ENCODE measurements at regions not wholly inside any gene's neighbourhood (a gene's known extent, or its start where the extent isn't known, plus 50 kb on each side); places are given as distances from the start of the nearest gene placed in this dataset.

DNA sequence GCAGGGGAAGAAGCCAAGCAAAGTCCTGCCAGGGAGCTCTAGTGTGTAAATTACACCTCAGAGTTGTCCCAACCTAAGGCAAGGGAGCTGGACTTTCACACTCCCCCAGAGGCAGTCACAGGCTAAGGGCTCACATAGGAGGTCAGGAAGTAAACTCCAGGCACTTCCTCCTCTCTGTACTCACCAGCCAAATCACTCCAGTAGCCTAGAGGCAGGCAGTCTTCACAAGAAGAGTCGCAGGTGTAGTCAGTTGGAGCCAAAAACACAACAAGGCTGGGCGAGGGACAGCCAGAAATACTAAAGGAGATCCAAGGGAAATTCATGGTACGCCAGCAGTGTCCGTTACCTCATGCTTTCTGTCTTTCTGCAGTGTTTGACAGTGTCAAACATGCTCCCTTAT is 205.0 kb downstream of the C1D start:
- POLR2A ChIA-PET: no interaction called here
- FAIRE-seq (no peak), ATAC-seq (0 out of 6 replicates have a peak, but pooled peaks of 1 of the 2 experiments have one; percentile 22)

DNA sequence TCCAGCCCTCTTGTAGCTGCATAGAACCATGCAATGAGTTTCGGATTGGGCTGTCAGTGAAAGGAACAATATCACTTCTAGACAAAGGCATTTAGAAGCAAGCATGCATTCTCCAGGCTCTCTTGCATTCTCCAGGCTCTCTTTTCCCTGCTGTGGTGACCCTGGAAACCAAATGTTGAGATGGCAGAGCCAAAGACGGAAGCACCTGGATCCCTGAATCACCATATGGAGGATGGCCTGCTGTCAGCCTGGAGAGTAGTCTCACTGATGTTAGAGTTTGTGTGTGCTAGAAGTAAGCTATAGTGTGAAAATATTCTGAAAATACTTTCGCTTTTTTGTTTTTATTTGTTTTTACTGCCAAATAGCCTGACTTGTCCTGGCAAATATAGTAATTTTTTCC is 203.9 kb downstream of the C1D start:
- no peak for TF ChIP-seq HOXB5 (CRISPR knock-in tag; IDR thresholded peaks at IDR 0.05)
- no peak for TF ChIP-seq HOXA7 (CRISPR knock-in tag; IDR thresholded peaks at IDR 0.05)
- TF ChIP-seq CEBPB (IDR thresholded peaks at IDR 0.05): no peak
- no peak for TF ChIP-seq MYC (IDR thresholded peaks at IDR 0.05; ENCODE audit: borderline replicate concordance, low read length)
- no peak for TF ChIP-seq NFE2L2 (conservative IDR thresholded peaks at IDR 0.05; ENCODE audit: low read length)
- no peak for TF ChIP-seq HDAC2 (IDR thresholded peaks at IDR 0.05)
- TF ChIP-seq CHD2 (IDR thresholded peaks at IDR 0.05; ENCODE audit: low read length, partially characterized antibody): no peak
- no peak for TF ChIP-seq KDM5A (IDR thresholded peaks at IDR 0.05)
- TF ChIP-seq RAD21 (conservative IDR thresholded peaks at IDR 0.05 in 1 of 2, IDR thresholded peaks at IDR 0.05 in 1 of 2): no peak
- ATAC-seq: no peak
- POLR2A ChIA-PET: no interaction called here
- CTCF ChIA-PET: interaction anchor here (0.5 to 2.9 kb wide), 3 partner anchors 10 to 45 kb away, joined by 3 to 11 read pairs (median 9); no protein-coding TSS in a partner anchor
- no peak overlapping the region for H3K27ac ChIP-seq
- no peak for DNase-seq (ENCODE audit: low read depth in 1 of 2, low spot score in 1 of 2)
- no peaks in the 10 kb centered on the region for H3K9me3 ChIP-seq
- 22% methylated on average over 3 of the region's 3 CpGs for WGBS (ENCODE audit: missing lambda C conversion rate)
- no peaks in the 10 kb centered on the region for H3K4me1 ChIP-seq
- no peak for FAIRE-seq
- no peak overlapping the region for H3K4me2 ChIP-seq
- H3K4me3 ChIP-seq: no peak overlapping the region

More for the DNA sequence above, 205.0 kb downstream of the C1D start:
- Histone ChIP-seq H3K4me2 (no peak overlapping the region), H3K4me3 (no peak overlapping the region), H3K4me1 (no peaks in the 10 kb centered on the region), H3K27ac (no peak overlapping the region), H3K9me3 (no peaks in the 10 kb centered on the region)
- WGBS (ENCODE audit: missing lambda C conversion rate): 20% methylated on average over 4 of the region's 4 CpGs
- no peak for DNase-seq (ENCODE audit: low read depth in 1 of 2, low spot score in 1 of 2)
- CTCF ChIA-PET: interaction anchor here (0.9 to 1.4 kb wide), 2 partner anchors 12 to 18 kb away, joined by 3 to 6 read pairs; no protein-coding TSS in a partner anchor
- TF ChIP-seq CEBPB (IDR thresholded peaks at IDR 0.05) (no peak), GATA3 (IDR thresholded peaks at IDR 0.05; ENCODE audit: borderline replicate concordance) (no peak), RARB (CRISPR knock-in tag; IDR thresholded peaks at IDR 0.05) (no peak), CBX2 (IDR thresholded peaks at IDR 0.05; ENCODE audit: borderline replicate concordance, low read depth) (no peak)
- TF ChIP-seq, protein P1, sequence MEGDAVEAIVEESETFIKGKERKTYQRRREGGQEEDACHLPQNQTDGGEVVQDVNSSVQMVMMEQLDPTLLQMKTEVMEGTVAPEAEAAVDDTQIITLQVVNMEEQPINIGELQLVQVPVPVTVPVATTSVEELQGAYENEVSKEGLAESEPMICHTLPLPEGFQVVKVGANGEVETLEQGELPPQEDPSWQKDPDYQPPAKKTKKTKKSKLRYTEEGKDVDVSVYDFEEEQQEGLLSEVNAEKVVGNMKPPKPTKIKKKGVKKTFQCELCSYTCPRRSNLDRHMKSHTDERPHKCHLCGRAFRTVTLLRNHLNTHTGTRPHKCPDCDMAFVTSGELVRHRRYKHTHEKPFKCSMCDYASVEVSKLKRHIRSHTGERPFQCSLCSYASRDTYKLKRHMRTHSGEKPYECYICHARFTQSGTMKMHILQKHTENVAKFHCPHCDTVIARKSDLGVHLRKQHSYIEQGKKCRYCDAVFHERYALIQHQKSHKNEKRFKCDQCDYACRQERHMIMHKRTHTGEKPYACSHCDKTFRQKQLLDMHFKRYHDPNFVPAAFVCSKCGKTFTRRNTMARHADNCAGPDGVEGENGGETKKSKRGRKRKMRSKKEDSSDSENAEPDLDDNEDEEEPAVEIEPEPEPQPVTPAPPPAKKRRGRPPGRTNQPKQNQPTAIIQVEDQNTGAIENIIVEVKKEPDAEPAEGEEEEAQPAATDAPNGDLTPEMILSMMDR (IDR thresholded peaks at IDR 0.05): no peak
- TF ChIP-seq, protein P2, sequence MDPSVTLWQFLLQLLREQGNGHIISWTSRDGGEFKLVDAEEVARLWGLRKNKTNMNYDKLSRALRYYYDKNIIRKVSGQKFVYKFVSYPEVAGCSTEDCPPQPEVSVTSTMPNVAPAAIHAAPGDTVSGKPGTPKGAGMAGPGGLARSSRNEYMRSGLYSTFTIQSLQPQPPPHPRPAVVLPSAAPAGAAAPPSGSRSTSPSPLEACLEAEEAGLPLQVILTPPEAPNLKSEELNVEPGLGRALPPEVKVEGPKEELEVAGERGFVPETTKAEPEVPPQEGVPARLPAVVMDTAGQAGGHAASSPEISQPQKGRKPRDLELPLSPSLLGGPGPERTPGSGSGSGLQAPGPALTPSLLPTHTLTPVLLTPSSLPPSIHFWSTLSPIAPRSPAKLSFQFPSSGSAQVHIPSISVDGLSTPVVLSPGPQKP (IDR thresholded peaks at IDR 0.05; ENCODE audit: low read depth, low read length): no peak

DNA sequence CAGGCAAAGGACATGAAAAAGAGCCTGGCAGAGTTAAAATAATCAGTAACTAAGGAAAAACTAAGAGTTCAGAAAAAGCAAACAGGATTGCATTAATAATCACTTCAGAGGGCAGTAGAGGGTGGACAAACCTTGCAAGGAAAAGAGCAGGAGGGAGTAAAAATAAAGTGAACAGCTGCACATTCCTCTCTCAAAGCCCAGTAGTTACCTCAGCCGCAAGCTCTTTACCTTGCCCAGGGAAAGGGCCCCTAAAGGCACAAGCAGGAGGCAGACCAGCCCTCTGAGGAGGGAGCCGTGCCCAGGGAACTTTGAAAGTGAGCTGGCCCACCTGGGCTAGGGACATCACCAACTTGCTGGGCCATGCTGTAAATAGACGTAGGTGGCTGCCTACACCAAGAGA is 196.9 kb downstream of the C1D start:
- Histone ChIP-seq H3K9me3 (no peaks in the 10 kb centered on the region), H3K4me2 (no peak overlapping the region), H3K4me1 (no peaks in the 10 kb centered on the region), H3K27ac (no peak overlapping the region), H3K4me3 (no peak overlapping the region)
- CTCF ChIA-PET: interaction anchor here (0.6 to 1.9 kb wide), 3 partner anchors 31 to 166 kb away, joined by 3 to 4 read pairs (median 3); no protein-coding TSS in a partner anchor
- DNase-seq (ENCODE audit: low read depth in 1 of 2, low spot score in 1 of 2) (no peak), ATAC-seq (no peak), FAIRE-seq (no peak)
- POLR2A ChIA-PET: no interaction called here
- TF ChIP-seq, protein P3, sequence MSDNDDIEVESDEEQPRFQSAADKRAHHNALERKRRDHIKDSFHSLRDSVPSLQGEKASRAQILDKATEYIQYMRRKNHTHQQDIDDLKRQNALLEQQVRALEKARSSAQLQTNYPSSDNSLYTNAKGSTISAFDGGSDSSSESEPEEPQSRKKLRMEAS (IDR thresholded peaks at IDR 0.05): no peak
- TF ChIP-seq FOSL2 (IDR thresholded peaks at IDR 0.05): no peak
- TF ChIP-seq FOSL2 (CRISPR knock-in tag; IDR thresholded peaks at IDR 0.05): no peak
- no peak for TF ChIP-seq CHD2 (IDR thresholded peaks at IDR 0.05; ENCODE audit: low read length, partially characterized antibody)
- TF ChIP-seq, protein P4, sequence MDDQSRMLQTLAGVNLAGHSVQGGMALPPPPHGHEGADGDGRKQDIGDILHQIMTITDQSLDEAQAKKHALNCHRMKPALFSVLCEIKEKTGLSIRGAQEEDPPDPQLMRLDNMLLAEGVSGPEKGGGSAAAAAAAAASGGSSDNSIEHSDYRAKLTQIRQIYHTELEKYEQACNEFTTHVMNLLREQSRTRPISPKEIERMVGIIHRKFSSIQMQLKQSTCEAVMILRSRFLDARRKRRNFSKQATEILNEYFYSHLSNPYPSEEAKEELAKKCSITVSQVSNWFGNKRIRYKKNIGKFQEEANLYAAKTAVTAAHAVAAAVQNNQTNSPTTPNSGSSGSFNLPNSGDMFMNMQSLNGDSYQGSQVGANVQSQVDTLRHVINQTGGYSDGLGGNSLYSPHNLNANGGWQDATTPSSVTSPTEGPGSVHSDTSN (IDR thresholded peaks at IDR 0.05): no peak
- no peak for TF ChIP-seq ESRRA (IDR thresholded peaks at IDR 0.05; ENCODE audit: borderline replicate concordance, low read length)
- TF ChIP-seq ZNF302 (CRISPR knock-in tag; IDR thresholded peaks at IDR 0.05): no peak
- TF ChIP-seq HDAC2 (IDR thresholded peaks at IDR 0.05): no peak
- TF ChIP-seq FOXS1 (CRISPR knock-in tag; IDR thresholded peaks at IDR 0.05): no peak
- no peak for TF ChIP-seq NPAS2 (CRISPR knock-in tag; IDR thresholded peaks at IDR 0.05; ENCODE audit: borderline replicate concordance)
- TF ChIP-seq TFCP2L1 (CRISPR knock-in tag; IDR thresholded peaks at IDR 0.05): no peak
- TF ChIP-seq, protein P5, sequence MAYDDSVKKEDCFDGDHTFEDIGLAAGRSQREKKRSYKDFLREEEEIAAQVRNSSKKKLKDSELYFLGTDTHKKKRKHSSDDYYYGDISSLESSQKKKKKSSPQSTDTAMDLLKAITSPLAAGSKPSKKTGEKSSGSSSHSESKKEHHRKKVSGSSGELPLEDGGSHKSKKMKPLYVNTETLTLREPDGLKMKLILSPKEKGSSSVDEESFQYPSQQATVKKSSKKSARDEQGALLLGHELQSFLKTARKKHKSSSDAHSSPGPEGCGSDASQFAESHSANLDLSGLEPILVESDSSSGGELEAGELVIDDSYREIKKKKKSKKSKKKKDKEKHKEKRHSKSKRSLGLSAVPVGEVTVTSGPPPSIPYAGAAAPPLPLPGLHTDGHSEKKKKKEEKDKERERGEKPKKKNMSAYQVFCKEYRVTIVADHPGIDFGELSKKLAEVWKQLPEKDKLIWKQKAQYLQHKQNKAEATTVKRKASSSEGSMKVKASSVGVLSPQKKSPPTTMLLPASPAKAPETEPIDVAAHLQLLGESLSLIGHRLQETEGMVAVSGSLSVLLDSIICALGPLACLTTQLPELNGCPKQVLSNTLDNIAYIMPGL (CRISPR knock-in tag; IDR thresholded peaks at IDR 0.05; ENCODE audit: borderline replicate concordance): no peak
- TF ChIP-seq GATA3 (IDR thresholded peaks at IDR 0.05; ENCODE audit: borderline replicate concordance): no peak
- TF ChIP-seq, protein P6, sequence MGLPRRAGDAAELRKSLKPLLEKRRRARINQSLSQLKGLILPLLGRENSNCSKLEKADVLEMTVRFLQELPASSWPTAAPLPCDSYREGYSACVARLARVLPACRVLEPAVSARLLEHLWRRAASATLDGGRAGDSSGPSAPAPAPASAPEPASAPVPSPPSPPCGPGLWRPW (IDR thresholded peaks at IDR 0.05): no peak
- TF ChIP-seq EHMT2 (IDR thresholded peaks at IDR 0.05; ENCODE audit: low read depth): no peak
- TF ChIP-seq CBX2 (IDR thresholded peaks at IDR 0.05; ENCODE audit: borderline replicate concordance, low read depth): no peak
- TF ChIP-seq SMC3 (IDR thresholded peaks at IDR 0.05): no peak
- no peak for TF ChIP-seq JUN (IDR thresholded peaks at IDR 0.05)
- TF ChIP-seq KDM5A (IDR thresholded peaks at IDR 0.05): no peak
- TF ChIP-seq SREBF2 (IDR thresholded peaks at IDR 0.05): no peak
- TF ChIP-seq MAFK (IDR thresholded peaks at IDR 0.05; ENCODE audit: partially characterized antibody): no peak
- 23% methylated on average over 3 of the region's 3 CpGs for WGBS (ENCODE audit: missing lambda C conversion rate)
